DND-41 (cell line): ENCODE measurements at regions not wholly inside any gene's neighbourhood (a gene's known extent, or its start where the extent isn't known, plus 50 kb on each side); places are given as distances from the start of the nearest gene placed in this dataset.

Experiments used
- EZH2 ChIP-seq: IDR thresholded peaks from 3 replicates; pipeline ENCODE4 v1.6.1; 2012; ENCODE audit warnings: borderline replicate concordance, low read depth, mild to moderate bottlenecking, moderate library complexity, low read length, inconsistent platforms; ENCODE audit not compliant: severe bottlenecking
- TF ChIP-seq, protein P1 (sequence below): IDR thresholded peaks from 2 replicates; pipeline ENCODE4 v1.5.1; 2012; ENCODE audit warnings: borderline replicate concordance, low read length, moderate library complexity, mild to moderate bottlenecking; ENCODE audit not compliant: poor library complexity, severe bottlenecking; ENCODE audit errors: extremely low read depth

GRCh38 chr10:130871406-130871805 lies 440.1 kb downstream of the TCERG1L start:
- TF ChIP-seq, protein P1, sequence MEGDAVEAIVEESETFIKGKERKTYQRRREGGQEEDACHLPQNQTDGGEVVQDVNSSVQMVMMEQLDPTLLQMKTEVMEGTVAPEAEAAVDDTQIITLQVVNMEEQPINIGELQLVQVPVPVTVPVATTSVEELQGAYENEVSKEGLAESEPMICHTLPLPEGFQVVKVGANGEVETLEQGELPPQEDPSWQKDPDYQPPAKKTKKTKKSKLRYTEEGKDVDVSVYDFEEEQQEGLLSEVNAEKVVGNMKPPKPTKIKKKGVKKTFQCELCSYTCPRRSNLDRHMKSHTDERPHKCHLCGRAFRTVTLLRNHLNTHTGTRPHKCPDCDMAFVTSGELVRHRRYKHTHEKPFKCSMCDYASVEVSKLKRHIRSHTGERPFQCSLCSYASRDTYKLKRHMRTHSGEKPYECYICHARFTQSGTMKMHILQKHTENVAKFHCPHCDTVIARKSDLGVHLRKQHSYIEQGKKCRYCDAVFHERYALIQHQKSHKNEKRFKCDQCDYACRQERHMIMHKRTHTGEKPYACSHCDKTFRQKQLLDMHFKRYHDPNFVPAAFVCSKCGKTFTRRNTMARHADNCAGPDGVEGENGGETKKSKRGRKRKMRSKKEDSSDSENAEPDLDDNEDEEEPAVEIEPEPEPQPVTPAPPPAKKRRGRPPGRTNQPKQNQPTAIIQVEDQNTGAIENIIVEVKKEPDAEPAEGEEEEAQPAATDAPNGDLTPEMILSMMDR, result no peak
- no peak for TF ChIP-seq EZH2
